M059J (cell line): ENCODE measurements at regions not wholly inside any gene's neighbourhood (a gene's known extent, or its start where the extent isn't known, plus 50 kb on each side); places are given as distances from the start of the nearest gene placed in this dataset.
"Not testable (repeated sequence)": the region's sequence is repeated elsewhere in the genome, so short reads cannot be mapped to it uniquely, and the experiment has no call there.

Experiments used
- DNase-seq: peaks from one replicate; pipeline ENCODE4 v3.0.0-alpha.2; 2012; ENCODE audit warnings: low read depth

DNA sequence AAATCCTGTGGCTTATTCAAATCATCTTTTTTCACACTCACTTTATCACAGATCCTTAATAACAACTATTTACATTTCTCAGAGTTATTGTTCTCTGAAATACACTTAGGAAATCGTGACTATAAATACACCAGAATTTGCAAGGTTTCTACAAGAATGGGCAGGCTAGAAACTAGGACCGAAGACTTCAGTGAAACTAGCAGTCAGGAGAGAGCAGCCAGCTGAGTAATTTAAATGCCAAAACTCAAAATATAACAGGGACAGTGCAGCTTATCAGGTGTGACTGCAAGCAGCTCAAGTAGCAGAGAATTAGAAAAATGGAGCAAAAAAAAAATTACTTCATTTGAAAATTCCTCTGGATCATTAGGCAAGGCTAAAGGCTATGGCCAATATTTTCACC, 719.3 kb upstream of the ZNF608 start:
- no peak for DNase-seq

DNA sequence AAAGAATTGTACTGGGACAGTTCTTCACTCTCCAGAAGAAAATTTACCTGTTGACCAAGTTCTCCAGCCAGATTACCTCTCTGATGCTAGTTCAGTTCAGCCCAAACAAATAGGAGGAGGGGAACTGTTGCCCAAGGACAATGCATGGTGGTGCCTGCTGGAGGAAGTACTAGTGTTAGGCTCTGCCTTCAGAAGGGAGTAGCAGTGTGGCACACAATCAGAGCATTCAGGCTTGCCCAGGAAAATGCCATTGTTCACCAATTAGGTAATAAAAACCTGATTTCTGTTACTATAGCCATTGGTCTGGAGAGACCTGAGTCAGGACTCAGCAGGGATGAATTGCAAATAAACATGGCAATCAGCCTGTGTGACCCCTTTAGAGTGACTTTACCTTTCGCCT, 720.8 kb upstream of the ZNF608 start:
- DNase-seq = no peak

DNA sequence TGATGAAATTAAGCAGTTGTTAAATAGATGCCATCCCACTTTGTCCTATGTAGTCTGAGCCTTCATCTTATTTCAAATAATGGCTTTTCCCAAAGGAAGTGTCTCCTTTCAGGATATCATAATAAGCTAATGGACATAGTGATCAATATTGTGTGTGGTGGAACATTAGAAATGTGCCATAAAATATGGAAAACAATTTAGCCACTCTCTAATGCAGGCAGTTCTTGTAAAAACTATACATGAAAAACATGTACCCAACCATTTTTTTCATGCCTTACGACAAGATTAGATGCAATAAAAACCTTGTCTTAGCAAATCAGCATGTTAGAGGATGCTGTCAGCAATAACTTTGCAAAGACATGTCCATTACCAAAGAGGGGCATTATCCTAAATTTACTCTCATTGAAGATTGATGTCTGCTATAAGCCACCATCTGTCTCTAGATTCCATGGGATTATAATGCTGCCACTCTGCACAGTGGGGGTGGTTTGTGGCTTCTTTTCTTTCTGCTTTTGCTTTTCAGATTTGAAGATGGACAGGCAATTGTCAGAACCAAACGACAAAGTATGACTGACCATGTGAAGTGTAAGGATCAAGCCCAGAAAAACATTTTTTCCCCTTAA, 724.0 kb upstream of the ZNF608 start:
- DNase-seq = no peak

DNA sequence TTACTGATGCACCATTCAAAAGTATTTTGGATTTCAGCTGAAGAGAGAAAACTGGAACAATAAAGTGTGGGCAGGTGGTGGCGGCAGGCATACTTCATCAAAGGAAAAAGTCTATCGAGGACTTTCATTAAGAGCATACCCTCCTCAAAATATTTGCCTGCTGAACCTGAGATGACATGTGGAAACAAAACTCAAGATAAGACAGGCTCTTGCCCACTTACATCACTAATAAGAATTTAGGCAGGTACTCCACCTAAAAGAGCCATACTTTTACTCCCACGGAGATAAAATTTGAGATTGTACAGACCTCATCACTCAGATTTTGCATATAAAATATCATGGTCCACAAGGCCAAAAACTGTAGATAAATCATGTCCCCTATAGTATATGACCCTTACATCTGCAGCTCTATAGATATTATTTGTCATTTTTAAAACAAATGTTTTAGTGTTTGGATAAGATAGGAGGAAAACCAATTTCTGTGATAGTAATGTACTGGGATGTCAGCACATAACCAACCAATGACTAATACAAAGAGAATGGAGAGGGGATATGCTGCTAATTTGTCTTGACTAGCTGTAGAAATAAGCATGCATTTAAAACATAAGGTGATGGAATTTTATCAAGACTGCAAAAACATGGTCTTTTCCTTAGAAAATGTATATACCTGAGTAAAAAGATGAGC, 730.6 kb upstream of the ZNF608 start:
- DNase-seq = peak; percentile 51

DNA sequence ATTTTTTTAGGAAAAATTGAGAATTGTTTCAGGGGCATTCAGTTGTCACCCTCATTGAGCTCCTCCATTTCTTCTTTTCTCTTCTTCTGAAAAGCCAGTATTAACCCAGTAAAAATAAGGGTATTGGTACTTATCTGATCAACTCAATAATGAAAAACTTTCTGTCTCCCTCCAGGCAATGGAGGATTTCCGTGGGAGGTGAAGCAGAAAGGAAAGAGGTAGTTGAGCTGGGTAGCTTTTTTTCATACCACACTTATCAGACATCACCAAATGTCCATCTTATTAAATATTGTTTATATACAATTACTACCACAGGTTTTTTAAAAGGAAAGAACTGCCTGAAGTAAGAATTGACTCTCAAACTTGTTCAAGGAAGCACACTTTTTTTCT, 731.1 kb upstream of the ZNF608 start:
- peak; percentile 40 for DNase-seq

DNA sequence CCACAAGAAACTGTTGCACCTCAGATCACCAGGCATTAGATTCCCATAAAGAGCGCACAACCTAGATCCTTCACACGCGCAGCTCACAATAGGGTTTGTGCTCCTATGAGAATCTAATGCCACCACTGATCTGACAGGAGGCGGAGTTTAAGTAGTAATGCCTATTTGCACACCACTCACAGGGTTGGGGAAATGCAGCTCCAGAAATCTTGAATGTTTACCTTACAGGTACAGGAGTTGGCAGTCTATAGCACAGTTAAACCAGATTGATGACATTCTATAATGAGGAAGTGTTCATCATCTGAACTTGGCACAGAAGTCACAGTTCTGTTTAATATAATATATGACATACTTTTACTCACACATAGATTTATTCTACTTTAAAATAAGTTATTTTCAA, 732.2 kb upstream of the ZNF608 start:
- no peak for DNase-seq

DNA sequence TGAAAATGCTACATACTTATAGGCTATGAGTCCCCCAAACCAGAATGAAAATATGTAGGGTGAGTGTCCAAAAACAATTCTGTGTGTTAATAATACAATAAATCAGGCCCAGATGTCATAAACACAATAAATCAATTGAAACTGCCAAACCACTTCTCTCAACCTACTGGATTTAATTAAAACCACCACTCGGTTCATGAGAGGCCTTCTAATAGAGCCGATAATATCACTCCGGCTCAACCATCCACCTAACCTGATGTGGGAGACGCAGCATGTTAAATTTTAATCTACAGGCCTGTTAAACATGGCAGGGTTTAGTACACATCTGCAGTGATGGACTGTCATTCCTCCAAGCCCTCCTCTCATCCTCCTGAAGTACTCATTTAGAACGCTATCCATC, 734.5 kb upstream of the ZNF608 start:
- DNase-seq = no peak

DNA sequence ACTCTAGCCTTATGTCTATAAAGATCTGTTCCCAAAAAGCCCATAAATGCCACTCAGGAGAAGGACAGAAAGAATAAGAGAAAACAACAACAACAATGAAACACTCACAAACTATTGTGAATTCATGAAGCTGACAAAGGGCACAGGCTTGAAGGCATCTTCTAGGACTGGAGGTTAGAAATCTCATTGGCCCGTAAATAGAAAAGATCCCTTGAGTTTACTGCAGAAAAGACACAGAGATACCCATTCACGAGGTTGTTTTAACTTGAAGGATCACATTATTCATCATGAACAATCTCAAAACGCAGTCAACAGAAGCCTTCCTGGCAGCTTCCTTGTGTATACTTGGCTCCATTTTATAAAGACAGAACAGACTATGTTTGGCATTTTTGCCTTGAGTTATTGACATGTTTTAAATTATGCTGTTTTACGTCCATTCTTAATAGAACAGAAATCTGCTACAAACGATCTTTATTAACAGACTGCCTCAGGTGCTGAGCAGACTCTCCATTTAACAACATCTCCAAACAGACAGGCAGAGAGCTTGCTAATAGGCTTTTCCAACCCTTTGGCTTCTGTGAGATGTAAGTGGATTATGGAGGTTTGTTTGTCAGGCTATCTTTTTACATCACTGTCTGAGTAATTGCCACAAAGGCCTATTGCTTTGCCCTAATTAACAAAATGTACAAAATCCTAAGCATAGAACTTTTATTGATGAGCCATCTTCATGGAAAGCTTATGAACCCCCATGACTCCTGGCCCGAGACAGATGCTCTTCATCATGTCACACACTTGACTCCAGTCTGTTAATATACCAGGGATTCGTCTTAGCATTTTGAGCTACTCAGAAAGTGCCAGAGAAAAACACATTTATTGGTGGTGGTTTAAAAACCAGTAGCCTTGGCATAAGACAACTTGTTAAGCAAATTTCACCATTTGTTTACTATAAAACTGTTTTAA, 735.3 kb upstream of the ZNF608 start:
- no peak for DNase-seq

DNA sequence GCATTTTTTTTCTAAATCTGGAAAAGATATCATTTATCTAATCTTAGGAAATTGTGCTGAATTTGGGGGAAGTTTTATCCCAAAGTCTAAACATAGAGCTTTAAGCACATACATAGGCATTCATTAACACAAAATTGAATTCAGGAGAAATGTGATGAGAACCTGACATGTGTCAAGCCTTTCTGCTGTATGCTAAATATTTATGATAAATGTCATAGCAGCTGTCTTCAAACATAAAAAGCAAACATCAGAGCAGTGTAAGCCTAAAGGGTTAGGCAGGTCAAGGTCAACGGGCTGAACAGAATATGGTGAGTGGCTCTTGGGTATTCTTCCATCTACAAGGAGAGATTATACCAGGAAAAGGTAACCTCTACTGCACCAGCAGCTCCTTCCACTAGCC, 737.2 kb upstream of the ZNF608 start:
- no peak for DNase-seq

DNA sequence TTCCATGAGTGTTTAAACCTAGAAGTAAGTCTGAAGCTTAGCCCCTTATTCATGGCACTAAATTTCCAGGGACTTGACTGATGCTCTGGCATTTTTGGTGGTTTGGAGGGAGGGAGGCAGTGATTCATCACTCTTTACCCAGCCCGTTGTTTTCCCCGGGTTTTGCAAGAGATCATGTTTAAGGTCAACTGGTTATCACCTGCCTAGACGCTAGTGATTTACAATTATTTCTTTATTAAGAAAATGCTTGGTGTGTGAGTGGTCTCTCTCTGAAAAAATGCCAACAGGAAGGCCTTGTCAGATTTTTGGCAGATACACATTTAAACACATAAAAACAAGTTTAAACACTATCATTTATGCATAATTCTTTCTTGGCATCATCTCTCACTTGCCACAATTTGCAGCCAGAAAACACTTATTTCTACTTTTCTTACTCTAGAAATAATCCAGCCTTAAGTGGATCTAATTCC, 737.9 kb upstream of the ZNF608 start:
- peak; percentile 94 for DNase-seq

DNA sequence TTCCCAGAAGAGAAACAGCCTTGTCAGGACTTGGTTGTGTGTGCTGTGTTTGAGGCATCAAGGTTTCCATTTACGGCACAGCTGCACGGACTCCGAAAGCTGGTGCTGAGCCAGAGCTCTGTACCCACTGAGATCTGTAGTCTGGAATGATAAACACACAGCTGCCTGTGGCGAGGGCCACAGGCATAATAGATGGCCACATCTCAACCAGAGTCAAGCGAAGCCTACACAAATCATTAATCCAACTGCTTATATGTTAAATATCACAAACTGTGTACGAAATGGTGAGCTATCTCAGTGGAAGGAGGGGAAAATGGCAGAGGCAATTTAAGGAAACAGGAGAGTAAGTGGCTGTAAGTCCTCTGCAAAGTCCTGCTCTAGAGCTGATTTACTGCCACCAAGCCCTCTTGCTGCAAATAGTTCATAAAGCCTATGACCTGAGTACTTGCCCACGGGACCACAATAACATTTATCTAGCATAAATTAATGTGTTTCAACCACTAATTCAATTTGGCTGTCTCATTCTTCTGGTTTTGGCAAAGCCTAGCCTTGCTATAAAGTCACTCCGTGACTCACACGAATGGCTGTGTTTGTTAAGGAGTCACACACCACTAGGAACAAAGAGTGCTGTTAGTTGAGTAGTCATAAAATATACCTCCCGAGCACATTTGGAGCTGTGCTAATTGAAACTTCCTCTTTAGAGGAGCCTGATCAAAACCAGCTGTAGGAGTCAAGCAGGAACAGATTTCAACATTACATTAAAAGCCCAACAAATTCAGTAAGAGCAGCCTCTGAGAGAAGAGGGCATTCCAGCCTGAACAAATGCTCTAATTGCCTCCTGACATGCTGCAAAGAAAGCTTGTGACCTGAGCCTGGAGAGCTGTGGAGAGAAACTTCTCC, 738.6 kb upstream of the ZNF608 start:
- peak; percentile 99 for DNase-seq

DNA sequence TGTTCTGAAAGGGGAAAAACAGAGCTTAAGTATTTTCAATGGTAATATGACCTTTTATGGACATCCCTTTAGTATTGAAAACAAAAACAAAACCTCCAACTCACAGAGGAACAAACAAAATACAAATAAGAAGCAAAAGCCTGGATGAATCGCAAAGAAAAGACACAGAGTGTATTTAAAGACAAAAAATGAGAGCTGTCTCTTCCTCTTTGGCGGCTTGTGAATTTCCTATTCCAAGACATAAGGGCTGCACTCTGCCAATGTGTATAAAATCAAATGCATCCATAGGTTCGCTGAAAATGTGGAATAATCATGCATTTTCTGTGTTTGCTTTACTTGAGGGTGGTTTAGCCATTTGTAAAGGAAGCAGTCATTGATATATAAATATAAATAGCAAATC, 739.3 kb upstream of the ZNF608 start:
- no peak for DNase-seq

DNA sequence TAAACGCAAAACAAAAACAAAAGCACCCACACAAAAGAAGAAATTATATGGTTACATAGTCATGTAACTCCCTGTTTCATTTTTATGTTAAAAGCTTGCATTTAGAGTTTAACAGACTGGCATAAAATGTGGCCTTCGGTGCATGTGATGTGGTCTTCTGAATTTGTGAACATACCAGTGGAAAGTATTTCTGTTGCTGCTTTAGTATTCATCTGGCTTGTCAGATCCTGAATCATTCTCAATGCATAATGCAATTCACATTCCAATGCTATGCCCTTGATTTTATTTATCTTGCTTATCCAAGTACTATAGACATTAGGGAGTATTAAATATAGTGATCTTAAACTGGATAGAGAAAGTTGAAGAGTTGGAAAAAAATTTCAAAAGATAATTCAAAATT, 740.2 kb upstream of the ZNF608 start:
- peak; percentile 45 for DNase-seq

DNA sequence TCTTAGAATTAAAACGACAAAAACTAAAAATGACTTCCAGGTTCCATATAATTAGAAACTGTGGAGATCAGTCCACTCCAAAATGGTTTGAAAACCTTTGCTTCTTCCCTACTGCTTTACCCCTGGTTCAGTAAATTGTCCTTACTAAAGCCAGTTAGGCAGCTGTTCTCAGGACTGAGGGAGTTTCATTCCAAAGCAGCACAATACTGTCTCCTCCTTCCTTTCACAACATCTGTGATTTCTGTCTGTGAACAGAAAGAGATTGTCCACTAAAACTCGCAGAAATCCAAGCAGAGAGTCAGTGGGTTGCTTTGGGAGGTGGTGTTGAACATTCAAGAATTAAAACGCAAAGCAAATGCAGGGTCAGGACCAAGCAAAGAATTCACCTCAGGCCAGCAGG, 740.8 kb upstream of the ZNF608 start:
- DNase-seq = no peak

DNA sequence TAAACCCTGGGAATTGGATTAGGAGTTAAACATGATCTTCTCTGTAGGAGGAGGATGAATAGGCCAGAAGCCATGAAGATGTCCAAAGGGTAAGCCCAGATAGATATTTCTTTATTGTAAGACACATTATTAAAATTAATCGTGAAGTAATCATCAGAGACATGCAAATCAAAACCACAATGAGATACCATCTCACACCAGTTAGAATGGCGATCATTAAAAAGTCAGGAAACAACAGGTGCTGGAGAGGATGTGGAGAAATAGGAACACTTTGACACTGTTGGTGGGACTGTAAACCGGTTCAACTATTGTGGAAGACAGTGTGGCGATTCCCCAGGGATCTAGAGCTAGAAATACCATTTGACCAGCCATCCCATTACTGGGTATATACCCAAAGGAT, 741.2 kb upstream of the ZNF608 start:
- DNase-seq = not testable (repeated sequence)

DNA sequence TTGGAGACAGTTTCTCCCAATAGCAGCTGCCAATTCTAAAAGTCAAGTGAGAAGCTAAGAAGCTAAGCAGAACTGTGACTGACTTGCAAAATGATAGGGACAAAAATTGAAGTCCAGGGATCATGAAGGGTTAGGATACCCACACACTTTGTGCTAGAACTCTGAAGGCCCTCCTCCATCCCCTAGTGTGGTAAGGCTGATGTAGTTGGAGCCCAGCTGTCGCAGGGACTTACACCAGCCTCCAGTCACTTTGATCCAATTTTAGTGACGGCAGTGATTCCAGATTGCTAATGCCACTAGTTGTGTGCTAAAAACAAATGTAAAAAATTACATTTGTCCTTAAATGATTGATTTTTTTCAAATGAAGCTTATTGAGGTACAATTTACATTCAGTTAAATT, 742.7 kb upstream of the ZNF608 start:
- no peak for DNase-seq

DNA sequence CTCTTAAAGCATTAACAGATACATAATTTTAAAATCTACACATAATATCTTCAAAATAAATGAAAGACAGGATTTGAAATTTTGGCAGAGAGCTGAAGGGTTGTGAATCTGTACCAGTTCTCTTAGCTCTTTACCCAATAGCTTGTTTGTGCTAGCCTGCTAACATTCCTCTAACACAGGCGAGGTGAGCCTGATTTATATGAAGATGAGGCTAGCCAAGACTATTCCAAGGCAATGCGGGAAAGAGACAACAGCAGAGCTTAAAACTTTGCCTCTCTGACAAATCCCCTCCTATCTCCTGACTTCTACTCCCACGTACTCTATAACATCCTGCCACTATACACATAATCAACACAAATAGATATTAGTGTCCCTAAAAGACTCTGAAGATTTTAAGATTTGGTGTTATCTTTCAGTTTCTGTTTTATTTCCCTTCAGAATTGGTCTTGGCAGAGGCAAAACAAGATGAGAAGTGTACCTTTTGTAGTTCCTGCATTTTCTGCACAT, 745.6 kb upstream of the ZNF608 start:
- DNase-seq = no peak

DNA sequence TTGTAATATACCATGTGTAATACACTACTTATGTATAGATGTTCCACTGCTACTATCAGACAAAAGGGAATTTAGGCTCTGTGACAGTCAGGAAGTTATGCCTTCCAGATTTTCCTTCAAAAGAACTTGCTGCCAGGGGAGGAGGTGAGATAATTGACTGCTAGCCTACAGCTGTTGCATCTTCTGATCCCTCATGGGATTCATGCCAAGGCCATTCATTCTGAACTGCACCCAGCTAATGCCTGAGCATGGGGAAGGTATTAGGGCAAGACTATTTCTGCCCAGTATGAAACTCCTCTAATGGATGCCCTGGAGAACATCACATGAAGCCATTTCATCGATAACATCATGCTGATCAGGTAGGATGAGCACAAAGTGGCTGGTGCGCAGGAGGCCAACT, 746.5 kb upstream of the ZNF608 start:
- no peak for DNase-seq

DNA sequence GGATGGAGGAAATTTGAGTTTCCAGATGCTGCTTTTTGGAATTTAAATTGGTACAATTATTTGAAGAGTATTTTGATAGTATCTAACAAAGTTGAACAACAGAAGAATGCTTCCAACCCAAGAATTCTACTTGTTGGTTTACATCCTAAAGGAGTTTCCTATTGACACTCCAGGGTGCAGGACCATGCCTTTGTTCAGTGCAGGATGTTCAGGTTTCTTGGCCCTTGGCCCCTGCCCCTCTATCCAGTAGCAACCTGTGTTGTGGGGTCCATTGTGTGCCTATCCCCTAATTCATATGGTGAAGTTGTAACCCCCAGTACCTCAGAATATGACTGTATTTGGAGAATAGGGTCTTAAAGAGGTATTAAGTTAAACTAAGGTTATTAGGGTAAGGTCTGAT, 750.0 kb upstream of the ZNF608 start:
- DNase-seq = no peak

DNA sequence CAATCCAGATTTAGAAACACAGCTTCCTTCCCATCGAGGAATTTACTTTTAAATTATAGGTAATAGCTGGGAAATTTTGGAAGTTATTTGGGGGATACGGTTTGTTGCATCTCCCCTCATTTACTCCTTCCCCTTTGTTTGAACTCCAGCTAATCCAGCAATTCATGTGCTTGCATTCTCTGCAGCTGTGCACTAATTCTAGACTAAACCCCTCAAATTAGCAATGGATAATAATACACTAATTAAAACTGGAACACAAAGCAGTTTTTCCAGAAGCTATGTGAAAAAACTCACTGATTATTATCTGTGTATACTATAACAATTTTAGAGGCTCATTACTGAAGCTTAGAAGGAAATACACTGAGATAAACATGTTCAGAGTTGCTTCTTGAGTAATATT, 751.2 kb upstream of the ZNF608 start:
- DNase-seq = no peak

DNA sequence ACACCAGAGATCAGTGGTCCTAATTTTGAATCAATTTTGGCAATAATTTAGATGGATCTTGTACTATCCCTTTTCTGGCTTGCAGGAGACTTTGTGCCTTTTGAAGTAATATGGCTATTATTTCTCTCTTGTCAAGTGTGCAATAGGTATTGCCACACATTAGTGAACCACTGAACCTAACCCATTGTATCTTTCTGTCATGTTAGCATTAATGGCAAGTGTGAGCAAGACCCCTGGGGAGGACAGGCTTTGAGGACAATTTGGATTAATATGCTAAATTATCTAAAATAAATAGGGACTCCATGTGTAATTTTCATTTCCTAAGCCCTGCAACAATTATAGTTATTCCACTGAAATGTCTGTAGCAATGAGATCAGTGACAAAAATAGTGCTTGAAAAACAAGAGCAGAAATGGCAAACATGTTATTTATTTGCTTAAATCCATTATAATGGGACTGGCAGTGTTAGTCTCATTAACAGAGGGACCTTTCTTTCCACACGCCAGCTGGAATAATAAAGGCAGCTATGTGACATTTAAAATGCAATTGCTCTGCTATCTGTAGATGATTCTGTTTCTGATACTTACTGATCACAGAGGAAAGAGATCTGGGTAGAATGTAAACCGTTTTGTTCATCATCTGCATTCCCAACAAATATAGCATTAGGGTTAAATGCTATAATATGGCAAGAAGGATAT, 753.3 kb upstream of the ZNF608 start:
- DNase-seq = no peak
